ENCODE measurements at regions not wholly inside any gene's neighbourhood (a gene's known extent, or its start where the extent isn't known, plus 50 kb on each side); places are given as distances from the start of the nearest gene placed in this dataset.
A peak's percentile ranks its signal among the peaks of the same experiment; 100 is the strongest.

GRCh38 chr16:79274264-79274663 lies 326.3 kb downstream of the MAF start:
- DNase-seq (ENCODE audit: extremely low read depth in 1 of 2, low read depth in 1 of 2): no peak

- peak; percentile 2 to 20 for DNase-seq (ENCODE audit: extremely low read depth in 1 of 2, low read depth in 1 of 2)
These were observed 328.4 kb downstream of the MAF start for GRCh38 chr16:79272141-79272577.

GRCh38 chr16:79271583-79271982 lies 329.0 kb downstream of the MAF start:
- no peak for DNase-seq (ENCODE audit: extremely low read depth in 1 of 2, low read depth in 1 of 2)

DNA sequence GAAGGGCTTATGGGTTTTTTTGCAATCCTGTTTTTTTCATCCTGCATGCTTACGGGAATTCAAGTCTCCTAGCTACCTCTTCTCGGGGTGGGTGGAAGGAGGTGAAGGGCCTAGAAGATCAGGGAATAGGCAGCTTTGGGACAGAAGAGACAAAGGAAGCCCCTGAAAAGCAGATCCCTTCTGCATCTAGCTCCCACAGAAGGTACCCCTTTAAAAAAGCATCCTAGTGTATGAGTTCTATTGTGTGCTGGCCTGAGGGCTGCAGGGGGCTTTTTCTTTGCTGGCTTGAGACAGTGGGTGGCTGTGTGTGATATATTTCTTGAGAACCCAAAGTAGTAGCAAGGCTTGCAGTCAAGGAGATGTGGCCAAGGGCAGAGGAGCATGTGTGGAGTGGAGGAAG lies 330.5 kb downstream of the MAF start:
- no peak for DNase-seq (ENCODE audit: extremely low read depth in 1 of 2, low read depth in 1 of 2)

DNA sequence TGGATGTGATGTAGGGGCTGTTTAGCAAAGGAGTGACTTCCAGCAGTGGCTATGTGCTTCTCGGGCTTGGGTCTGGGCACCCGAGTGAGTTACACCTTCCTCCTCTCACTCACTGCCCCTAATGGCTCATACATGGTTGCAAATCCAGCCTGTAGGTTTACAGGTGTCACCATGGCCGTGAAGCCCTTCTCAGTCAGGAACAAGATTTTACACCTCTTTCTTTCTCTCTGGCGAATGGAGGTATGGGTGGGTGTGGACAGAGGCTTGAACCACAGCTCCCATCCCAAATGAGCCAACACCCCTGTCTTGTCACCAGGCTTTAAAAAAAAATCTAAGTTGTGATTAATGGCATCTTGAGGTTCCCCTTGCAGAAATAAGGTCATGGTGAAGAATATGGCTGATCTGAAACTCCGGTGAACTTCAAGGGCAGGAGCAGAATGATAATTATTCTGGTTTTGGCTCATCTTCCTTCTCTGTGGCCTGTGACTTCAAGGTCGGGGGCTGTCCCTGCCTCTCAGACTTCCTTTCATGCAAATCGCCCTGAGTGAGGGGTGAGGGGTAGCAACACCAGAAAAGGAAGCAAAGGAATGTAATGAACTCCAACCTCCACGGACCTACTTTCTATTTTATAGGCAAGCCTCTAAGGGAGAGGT lies 331.2 kb downstream of the MAF start:
- no peak for DNase-seq (ENCODE audit: extremely low read depth in 1 of 2, low read depth in 1 of 2)

GRCh38 chr16:79267781-79268180 lies 332.8 kb downstream of the MAF start:
- DNase-seq (ENCODE audit: extremely low read depth in 1 of 2, low read depth in 1 of 2): no peak

GRCh38 chr16:79267146-79267545 lies 333.4 kb downstream of the MAF start:
- no peak for DNase-seq (ENCODE audit: extremely low read depth in 1 of 2, low read depth in 1 of 2)

DNA sequence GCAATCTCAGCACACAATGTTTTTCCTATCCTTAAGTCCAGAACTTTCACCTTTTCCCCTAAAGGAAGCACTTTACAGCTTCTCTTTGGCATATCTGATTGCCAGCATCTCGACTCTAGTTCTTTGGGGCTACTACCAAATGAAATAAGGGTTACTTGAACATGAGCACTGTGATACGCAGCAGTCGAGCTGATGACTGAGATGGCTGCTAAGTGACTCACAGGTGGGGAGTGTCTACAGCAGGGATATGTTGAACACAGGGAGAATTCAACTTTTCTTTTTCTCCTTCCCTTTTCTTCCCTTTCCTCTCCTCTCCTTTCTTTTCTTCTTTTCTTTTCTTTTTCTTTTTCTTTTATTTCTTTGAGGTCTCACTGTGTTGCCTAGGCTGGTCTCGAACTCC lies 334.8 kb downstream of the MAF start:
- no peak for DNase-seq (ENCODE audit: extremely low read depth in 1 of 2, low read depth in 1 of 2)

- DNase-seq (ENCODE audit: extremely low read depth in 1 of 2, low read depth in 1 of 2): no peak
These were observed 335.3 kb downstream of the MAF start for GRCh38 chr16:79265196-79265595.

GRCh38 chr16:79264237-79265109 lies 336.1 kb downstream of the MAF start:
- no peak for DNase-seq (ENCODE audit: extremely low read depth in 1 of 2, low read depth in 1 of 2)

DNA sequence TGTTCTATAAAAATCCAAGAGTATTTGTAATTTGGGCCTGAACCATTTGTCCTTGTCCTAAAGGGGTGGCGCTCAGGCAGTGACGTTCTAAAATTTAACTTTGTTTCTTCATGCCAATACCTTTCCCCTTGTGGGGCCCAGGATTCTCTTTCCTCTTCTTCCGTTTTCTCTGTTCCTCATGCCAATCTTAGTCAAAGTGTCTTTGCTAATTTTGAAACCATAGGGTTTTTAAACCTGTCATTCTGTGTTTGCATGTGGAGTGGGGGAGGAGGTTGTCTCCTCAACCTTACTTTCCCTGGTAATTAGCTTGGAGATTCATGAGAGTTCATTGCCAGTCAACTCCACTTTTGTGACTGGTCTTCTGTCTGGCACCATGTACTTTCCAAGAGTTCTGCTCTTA lies 337.1 kb downstream of the MAF start:
- DNase-seq (ENCODE audit: extremely low read depth in 1 of 2, low read depth in 1 of 2): no peak

All from activated CD8-positive, alpha-beta memory T cell treated with anti-CD3 and anti-CD28 coated beads for 1 hour (primary cell).